Lung (tissue), 11 donors: ENCODE measurements at regions not wholly inside any gene's neighbourhood (a gene's known extent, or its start where the extent isn't known, plus 50 kb on each side); places are given as distances from the start of the nearest gene placed in this dataset.

Source experiments
- ATAC-seq: fragments of 200-7000 bp; cut with Tn5 transposase; one replicate; pipeline ENCODE4 v1.9.1; 2020; ENCODE audit warnings: moderate number of reproducible peaks; ENCODE audit not compliant: insufficient read depth, low FRiP score
- DNase-seq, 3 donors: peaks; one replicate each; pipeline ENCODE4 v3.0.0-alpha.2; 2013 to 2017
- H3K27ac ChIP-seq, 2 donors: one replicate each; pipeline ENCODE4 v1.5.1; 2013; ENCODE audit warnings: mild to moderate bottlenecking in 2 of 2, moderate library complexity in 2 of 2, control low read depth in 1 of 2, inconsistent platforms in 1 of 2, low read depth in 1 of 2, low read length in 1 of 2
- H3K27me3 ChIP-seq, 3 donors: one replicate each; pipeline ENCODE4 v1.5.1; 2013; ENCODE audit warnings: low read length in 2 of 3; ENCODE audit not compliant: control insufficient read depth in 3 of 3, insufficient read depth in 3 of 3
- H3K36me3 ChIP-seq, 4 donors: one replicate each; pipeline ENCODE4 v1.5.1; 2013; ENCODE audit warnings: low read length in 4 of 4, mild to moderate bottlenecking in 1 of 4, moderate library complexity in 1 of 4; ENCODE audit not compliant: control insufficient read depth in 4 of 4, insufficient read depth in 4 of 4
- H3K4me1 ChIP-seq, 5 donors: one replicate each; pipeline ENCODE4 v1.5.1; 2013; ENCODE audit warnings: low read length in 5 of 5, mild to moderate bottlenecking in 2 of 5, moderate library complexity in 1 of 5; ENCODE audit not compliant: control insufficient read depth in 5 of 5, insufficient read depth in 5 of 5
- H3K4me3 ChIP-seq: one replicate; pipeline ENCODE4 v1.5.1; 2013; ENCODE audit warnings: mild to moderate bottlenecking, control low read depth, moderate library complexity
- H3K9ac ChIP-seq, 2 donors: one replicate each; pipeline ENCODE4 v1.5.1; 2013; ENCODE audit warnings: low read length in 2 of 2, control low read depth in 1 of 2; ENCODE audit not compliant: insufficient read depth in 1 of 2
- H3K9me3 ChIP-seq, 4 donors: one replicate each; pipeline ENCODE4 v1.5.1; 2013; ENCODE audit warnings: low read length in 3 of 4, mild to moderate bottlenecking in 1 of 4, moderate library complexity in 1 of 4; ENCODE audit not compliant: control insufficient read depth in 4 of 4, insufficient read depth in 3 of 4
- CTCF ChIP-seq: IDR thresholded peaks from 2 replicates; pipeline ENCODE4 v1.5.1; 2012; ENCODE audit warnings: mild to moderate bottlenecking; ENCODE audit errors: control extremely low read depth, extremely low read depth
- WGBS, 2 donors: extraction: QIAGEN DNeasy Blood & Tissue Kit; methylation state at CpG; one replicate each; pipeline ENCODE4 v1.1.7; 2013; 5-methylcytosine and 5-hydroxymethylcytosine counted together
- donor health status: control.
- donor health status: control.
- donor health status: Bipolar disorder and iron deficiency.
- donor health status: healthy.
- donor health status: DM: yes; HTN: yes; CAD: no.

DNA sequence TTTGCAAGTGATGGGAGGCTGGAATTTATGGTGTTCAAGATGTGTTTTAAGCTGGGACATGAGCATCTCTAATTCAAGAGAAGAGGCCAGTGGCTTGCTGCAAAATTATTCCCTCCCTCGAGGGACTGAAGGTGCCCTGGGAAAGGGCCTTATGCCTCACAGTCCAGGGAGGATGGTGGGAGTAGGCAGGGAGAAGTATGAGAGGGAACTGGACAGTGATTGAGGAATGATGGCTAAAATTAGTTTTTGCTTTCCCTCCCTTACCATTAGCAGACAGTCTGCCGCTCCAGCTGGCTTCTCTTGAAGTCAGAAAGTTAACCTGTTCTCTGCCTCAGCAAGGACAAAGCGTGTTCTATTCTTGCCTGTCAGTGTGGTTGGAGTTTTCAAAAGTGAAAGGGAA is 139.8 kb upstream of the SEMA6D start:
- Histone ChIP-seq H3K9me3 (no peaks in the 10 kb centered on the region), H3K27me3 (peaks cover 0 to 3% (median 0%) of the 10 kb centered on the region in 3 donors), H3K4me1 (peaks cover 0 to 18% (median 3%) of the 10 kb centered on the region in 5 donors), H3K4me3 (no peak overlapping the region), H3K27ac (no peak overlapping the region), H3K9ac (no peak overlapping the region), H3K36me3 (no peaks in the 10 kb centered on the region)
- 66 to 73% methylated on average over 3 of the region's 3 CpGs for WGBS, 2 donors
- peak in 2 of 3 donors; percentile 44 to 47 for DNase-seq
- no peak for TF ChIP-seq CTCF
- no peak for ATAC-seq

DNA sequence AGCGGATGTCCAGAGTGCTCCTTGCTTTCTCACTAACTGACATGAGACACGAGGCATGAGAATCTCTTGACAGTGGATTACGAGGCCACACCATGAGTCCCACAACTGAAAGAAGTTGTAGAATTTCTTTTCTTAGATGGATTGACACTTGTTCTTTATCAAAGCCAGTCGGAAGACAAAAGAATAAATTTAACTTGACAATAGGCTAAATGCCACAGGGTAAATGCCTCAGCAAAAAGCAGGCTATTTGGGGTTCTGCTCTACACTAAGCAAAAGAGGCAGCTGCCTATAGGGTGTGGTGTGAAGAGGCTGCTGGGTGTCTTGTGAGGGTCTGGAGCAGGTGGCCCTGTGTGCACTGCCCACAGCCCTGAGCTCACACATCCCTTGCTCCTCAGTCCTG is 135.1 kb upstream of the SEMA6D start:
- no peaks in the 10 kb centered on the region for H3K9me3 ChIP-seq
- DNase-seq (no peak), ATAC-seq (no peak)
- H3K27me3 ChIP-seq = no peaks in the 10 kb centered on the region
- WGBS, 2 donors = 87 to 88% methylated on average over 4 of the region's 4 CpGs
- H3K9ac ChIP-seq = no peak overlapping the region
- peaks cover 0 to 6% (median 0%) of the 10 kb centered on the region in 5 donors for H3K4me1 ChIP-seq
- no peaks in the 10 kb centered on the region for H3K36me3 ChIP-seq
- TF ChIP-seq CTCF = no peak
- H3K4me3 ChIP-seq = no peak overlapping the region
- H3K27ac ChIP-seq = no peak overlapping the region

DNA sequence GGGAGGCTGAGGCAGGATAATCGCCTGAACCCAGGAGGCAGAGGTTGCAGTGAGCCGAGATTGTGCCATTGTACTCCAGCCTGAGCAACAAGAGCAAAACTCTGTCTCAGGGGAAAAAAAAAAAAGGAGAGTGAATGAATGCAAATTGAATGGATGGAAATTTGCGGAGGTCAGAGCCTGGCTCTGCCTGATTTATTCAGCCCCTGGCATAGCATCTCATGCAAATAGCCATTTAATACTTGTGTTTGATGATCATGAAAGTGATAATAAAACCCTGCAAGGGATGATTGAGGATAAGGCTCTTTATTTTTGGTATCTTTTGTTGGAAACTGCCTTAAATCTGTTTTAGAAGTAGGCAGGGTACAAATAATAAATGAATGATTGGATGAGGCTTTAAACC is 133.0 kb upstream of the SEMA6D start:
- Histone ChIP-seq H3K27ac (no peak overlapping the region), H3K4me1 (no peaks in the 10 kb centered on the region), H3K36me3 (no peaks in the 10 kb centered on the region), H3K27me3 (no peaks in the 10 kb centered on the region), H3K9ac (no peak overlapping the region), H3K9me3 (no peaks in the 10 kb centered on the region), H3K4me3 (no peak overlapping the region)
- ATAC-seq (no peak), DNase-seq (no peak)
- TF ChIP-seq CTCF = no peak
- 96% methylated on average over 3 of the region's 3 CpGs for WGBS, 2 donors

- no peak for ATAC-seq
Measured at GRCh38 chr15:47586653-47587224, 130.6 kb upstream of the SEMA6D start.

More at GRCh38 chr15:47586653-47587224, 130.6 kb upstream of the SEMA6D start:
- no peak overlapping the region for H3K4me3 ChIP-seq
- no peaks in the 10 kb centered on the region for H3K36me3 ChIP-seq
- H3K27ac ChIP-seq = no peak overlapping the region
- no peak overlapping the region for H3K9ac ChIP-seq
- no peak for DNase-seq
- H3K4me1 ChIP-seq = no peaks in the 10 kb centered on the region
- WGBS, 2 donors = 81 to 82% methylated on average over 6 of the region's 6 CpGs
- TF ChIP-seq CTCF = no peak
- H3K27me3 ChIP-seq = no peaks in the 10 kb centered on the region
- H3K9me3 ChIP-seq = no peaks in the 10 kb centered on the region
